K562 (cell line): ENCODE measurements at regions not wholly inside any gene's neighbourhood (a gene's known extent, or its start where the extent isn't known, plus 50 kb on each side); places are given as distances from the start of the nearest gene placed in this dataset.
"Not testable (repeated sequence)": the region's sequence is repeated elsewhere in the genome, so short reads cannot be mapped to it uniquely, and the experiment has no call there.

Experiments used
- ATAC-seq: fragments of 200-7000 bp; cut with Tn5 transposase; 3 replicates; pipeline ENCODE4 v1.9.1; 2020; ENCODE audit warnings: moderate library complexity
- BruUV-seq: library from RNA; stranded (reverse); fragments of 400-500 nt; replicated peaks from 2 replicates; lab custom pipeline; 2021; lab: Mats Ljungman, UMichigan
- CTCF ChIA-PET: fragments of 300-600 bp; formaldehyde crosslinking; extraction: SDS; loops from one replicate; lab custom pipeline; 2021; ENCODE audit warnings: low intra/inter-chr PET ratio; lab: Yijun Ruan, JAX
- POLR2A ChIA-PET: fragments of 300-600, 350-650 bp; sonication (Branson Sonifier 250); formaldehyde crosslinking; extraction: SDS; loops from one replicate; lab custom pipeline; 2021; ENCODE audit warnings: antibody characterized with exemption, inconsistent platforms; lab: Yijun Ruan, JAX
- DNase-seq, 4 experiments: peaks; one replicate each; pipeline versions ENCODE4 v3.0.0 to v3.0.0-alpha.2; 2011 to 2018; ENCODE audit warnings: low spot score in 3 of 4, mixed read lengths in 3 of 4; ENCODE audit errors: extremely low read depth in 1 of 4
- FAIRE-seq: peaks from 2 replicates; lab custom pipeline; 2011; peaks lifted over from hg19 to GRCh38; lab: Jason Lieb, UNC
- H2AFZ ChIP-seq: 2 replicates; pipeline ENCODE4 v1.6.0; 2011; ENCODE audit warnings: low read depth, low read length, control low read depth, inconsistent platforms
- H3K27ac ChIP-seq: fragments of 200-600 bp; 3 replicates; pipeline ENCODE4 v1.8.0; 2011; ENCODE audit warnings: low read depth, mild to moderate bottlenecking, control low read depth, inconsistent platforms, low read length, moderate library complexity, mixed read lengths; ENCODE audit errors: extremely low read depth
- H3K27me3 ChIP-seq, 2 experiments: fragments of 300-600 bp in 1 of 2; 2 replicates in 1 of 2; 3 replicates in 1 of 2; pipeline versions ENCODE4 v1.6.0 to v1.8.0; 2011; ENCODE audit warnings: inconsistent platforms in 2 of 2, low read length in 2 of 2, mild to moderate bottlenecking in 1 of 2, mixed read lengths in 1 of 2, moderate library complexity in 1 of 2; ENCODE audit not compliant: control insufficient read depth in 2 of 2, insufficient read depth in 2 of 2
- H3K36me3 ChIP-seq: fragments of 300-600 bp; 3 replicates; pipeline ENCODE4 v1.8.0; 2011; ENCODE audit warnings: mild to moderate bottlenecking, low read length, inconsistent platforms; ENCODE audit not compliant: control insufficient read depth, insufficient read depth
- H3K4me1 ChIP-seq, 2 experiments: fragments of 200-600 bp in 1 of 2; replicated peaks in 1 of 2; 2 replicates in 1 of 2; 3 replicates in 1 of 2; pipeline versions ENCODE4 v1.5.1 to v1.8.0; 2011; ENCODE audit warnings: inconsistent platforms in 2 of 2, low read length in 2 of 2, mild to moderate bottlenecking in 1 of 2, mixed read lengths in 1 of 2, moderate library complexity in 1 of 2; ENCODE audit not compliant: control insufficient read depth in 2 of 2, insufficient read depth in 2 of 2
- H3K4me2 ChIP-seq: 2 replicates; pipeline ENCODE4 v1.6.1; 2011; ENCODE audit warnings: low read length, control low read depth, inconsistent platforms, mixed read lengths; ENCODE audit not compliant: insufficient read depth
- H3K4me3 ChIP-seq: fragments of 200-600 bp; sonication (generic), shearing (Covaris generic); 2 replicates; pipeline ENCODE4 v1.5.1; 2016; ENCODE audit warnings: control low read depth, inconsistent platforms
- H3K79me2 ChIP-seq: fragments of 200-600 bp; 3 replicates; pipeline ENCODE4 v1.8.0; 2011; ENCODE audit warnings: low read length, inconsistent platforms; ENCODE audit not compliant: control insufficient read depth, insufficient read depth
- H3K9ac ChIP-seq, 2 experiments: 2 replicates each; pipeline versions ENCODE4 v1.6.0 to v1.6.1; 2011; ENCODE audit warnings: low read depth in 2 of 2, low read length in 2 of 2, control low read depth in 1 of 2, inconsistent platforms in 1 of 2, mild to moderate bottlenecking in 1 of 2, mixed read lengths in 1 of 2; ENCODE audit not compliant: insufficient read depth in 1 of 2
- H3K9me1 ChIP-seq: one replicate; pipeline ENCODE4 v1.6.0; 2011; ENCODE audit warnings: inconsistent platforms, mild to moderate bottlenecking, low read length, moderate library complexity; ENCODE audit not compliant: control insufficient read depth, insufficient read depth
- H3K9me3 ChIP-seq: replicated peaks from 2 replicates; pipeline ENCODE4 v1.5.1; 2011; ENCODE audit warnings: low read depth, low read length, inconsistent platforms; ENCODE audit not compliant: control insufficient read depth, insufficient read depth
- H4K20me1 ChIP-seq: replicated peaks from 2 replicates; pipeline ENCODE4 v1.6.1; 2011; ENCODE audit warnings: low read length, inconsistent platforms, mixed read lengths; ENCODE audit not compliant: control insufficient read depth, insufficient read depth
- MBD1 ChIP-seq: fragments of 250-450 bp; sonication (Bioruptor Pico); IDR thresholded peaks from 2 replicates; pipeline ENCODE4 v1.8.0; 2022; ENCODE audit warnings: inconsistent platforms
- POLR2AphosphoS5 ChIP-seq: IDR thresholded peaks from 2 replicates; pipeline ENCODE4 v1.6.1; 2011; ENCODE audit warnings: mild to moderate bottlenecking, low read depth, low read length, moderate library complexity; ENCODE audit not compliant: control insufficient read depth, insufficient read depth
- ZNF318 ChIP-seq, 2 experiments: fragments of 450-650 bp; IDR thresholded peaks; 2 replicates each; pipeline ENCODE4 v1.6.1; 2016; ENCODE audit warnings: mild to moderate bottlenecking in 2 of 2, borderline replicate concordance in 1 of 2, low read depth in 1 of 2, moderate library complexity in 1 of 2
- WGBS: fragments of 100-300 bp; shearing (Covaris generic); methylation state at CpG from one replicate; pipeline ENCODE4 v1.1.6; 2016; ENCODE audit warnings: low coverage, mixed read lengths; ENCODE audit not compliant: insufficient coverage; ENCODE audit errors: missing lambda C conversion rate; 5-methylcytosine and 5-hydroxymethylcytosine counted together
- in situ Hi-C: fragments of 300-500 bp; cut with MboI; formaldehyde crosslinking; loops from 4 replicates; pipeline ENCODE4 v1.15.0; 2018; ENCODE audit warnings: inconsistent platforms, mixed read lengths
- intact Hi-C: fragments of 100-400 bp; cut with micrococcal nuclease; formaldehyde crosslinking; loops from 2 replicates; pipeline ENCODE4 v1.14.2; 2022

- TF ChIP-seq MBD1 (CRISPR knock-in tag) = no peak
- no peak for TF ChIP-seq ZNF318 (IDR thresholded peaks at IDR 0.05; ENCODE audit: borderline replicate concordance in 1 of 2, low read depth in 1 of 2)
- TF ChIP-seq POLR2AphosphoS5 = no peak
These were observed 401.4 kb downstream of the PSAT1 start (continued) for GRCh38 chr9:78698371-78698770.

- CTCF ChIA-PET = not testable (repeated sequence)
These were observed 402.3 kb downstream of the PSAT1 start for GRCh38 chr9:78699217-78699616.

GRCh38 chr9:78704153-78704552 lies 407.2 kb downstream of the PSAT1 start:
- BruUV-seq, H3K9ac ChIP-seq, in situ Hi-C loops, H3K4me1 ChIP-seq, H3K27ac ChIP-seq, H3K9me3 ChIP-seq, H3K27me3 ChIP-seq, CTCF ChIA-PET, H2AFZ ChIP-seq, H3K4me3 ChIP-seq, H3K4me2 ChIP-seq, H3K79me2 ChIP-seq, intact Hi-C loops, FAIRE-seq, H4K20me1 ChIP-seq, ATAC-seq, POLR2A ChIA-PET, H3K36me3 ChIP-seq, H3K9me1 ChIP-seq: not testable (repeated sequence)
- DNase-seq = peak in 1 of 4 experiments; percentile 0
- 8% methylated on average over 4 of the region's 4 CpGs for WGBS

More at GRCh38 chr9:78699217-78699616, 402.3 kb downstream of the PSAT1 start:
- H3K4me1 ChIP-seq, H3K9me3 ChIP-seq, in situ Hi-C loops, H4K20me1 ChIP-seq, H3K27ac ChIP-seq, H3K9me1 ChIP-seq, H3K27me3 ChIP-seq, POLR2A ChIA-PET, ATAC-seq, H3K4me3 ChIP-seq, H3K4me2 ChIP-seq, H3K9ac ChIP-seq, H3K79me2 ChIP-seq, BruUV-seq, H3K36me3 ChIP-seq, intact Hi-C loops, FAIRE-seq, H2AFZ ChIP-seq, DNase-seq: not testable (repeated sequence)
- WGBS = 0% methylated on average over 3 of the region's 3 CpGs
